ENCODE measurements at regions not wholly inside any gene's neighbourhood (a gene's known extent, or its start where the extent isn't known, plus 50 kb on each side); places are given as distances from the start of the nearest gene placed in this dataset.

DNA sequence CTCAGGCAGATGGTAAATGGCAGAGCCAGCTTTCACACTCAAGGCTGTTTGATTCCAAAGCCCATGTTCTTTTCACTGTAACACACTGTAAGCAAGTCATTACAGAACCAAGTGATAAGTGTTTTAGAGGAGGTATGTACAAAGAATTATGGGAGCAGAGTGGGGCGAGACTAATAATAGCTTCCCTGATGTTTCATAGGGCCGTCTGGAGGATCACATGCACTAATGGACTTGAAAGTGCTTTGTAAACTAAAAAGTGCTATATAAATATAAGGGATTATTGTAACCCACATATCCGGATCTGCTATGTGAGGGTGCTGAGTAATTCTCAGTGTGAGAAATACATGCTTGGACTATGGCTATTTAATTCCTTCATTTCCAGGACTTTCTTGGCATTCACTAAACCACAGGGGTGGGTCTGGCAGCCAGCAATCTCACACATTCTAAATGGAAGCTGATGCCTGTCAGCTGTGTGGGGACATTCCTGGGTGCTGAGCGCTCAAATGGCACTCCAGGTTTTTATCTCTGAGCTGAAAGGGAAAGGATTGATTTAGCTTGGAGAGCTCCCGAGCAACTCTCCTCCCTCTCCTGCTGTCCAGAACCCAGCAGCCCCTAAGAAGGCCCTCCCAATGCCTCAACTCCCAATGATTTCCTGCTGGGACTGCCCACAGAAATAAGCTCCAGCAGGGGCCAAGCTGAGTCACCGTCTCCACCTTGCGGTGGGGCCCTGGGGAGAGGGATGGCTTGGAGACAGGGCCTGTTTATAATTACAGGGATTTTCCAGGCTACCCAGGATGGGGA, 222.8 kb downstream of the SOX11 start:
- DNase-seq (ENCODE audit: low read depth in 2 of 2) = no peak

DNA sequence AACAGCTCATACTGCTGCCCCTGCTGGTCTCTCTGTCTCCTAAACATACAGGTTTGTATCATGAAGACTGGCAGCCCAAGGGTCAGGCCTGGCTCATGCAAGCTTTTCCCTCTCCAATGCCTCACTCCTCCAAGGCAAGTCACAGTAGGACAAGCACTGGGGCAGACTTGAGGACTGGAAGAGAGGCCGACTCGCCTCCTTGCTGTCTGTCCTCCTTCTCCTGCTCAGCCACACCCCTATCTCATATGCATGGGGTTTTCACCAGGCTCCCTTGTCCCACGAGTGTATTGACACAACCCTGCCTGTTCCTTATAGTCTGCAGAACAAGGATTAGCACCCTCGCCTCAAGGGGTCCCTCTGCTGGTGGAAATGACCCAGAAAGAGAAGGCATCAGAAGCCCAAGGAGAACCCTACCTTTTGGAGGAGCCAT, 223.7 kb downstream of the SOX11 start:
- no peak for DNase-seq (ENCODE audit: low read depth in 2 of 2)

DNA sequence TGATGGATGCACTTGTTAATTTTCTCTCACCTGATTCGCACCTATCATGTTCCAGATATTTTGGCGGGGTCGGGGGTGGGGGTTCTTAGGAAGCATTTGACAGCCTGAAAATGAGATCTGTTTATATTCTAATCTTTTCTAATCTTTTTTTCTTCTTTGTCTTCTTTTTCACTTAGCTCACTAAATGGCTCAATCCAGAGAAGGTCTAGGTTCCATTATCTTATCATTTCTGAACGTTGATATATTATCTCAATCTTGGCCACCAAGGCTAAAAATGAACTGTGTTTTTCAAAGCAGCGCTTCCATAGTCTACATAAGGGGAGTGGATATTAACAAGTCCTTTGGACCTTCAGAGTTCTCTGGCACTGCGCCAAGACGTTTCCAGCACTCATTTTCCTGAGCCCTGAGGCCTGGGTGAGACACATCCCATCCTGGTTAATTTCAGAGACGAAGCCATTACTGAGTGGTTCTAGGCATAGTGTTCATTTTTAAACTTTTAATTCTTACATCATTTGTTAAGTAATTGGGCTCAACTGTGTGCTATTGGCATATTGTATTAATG, 229.0 kb downstream of the SOX11 start:
- no peak for DNase-seq (ENCODE audit: low read depth in 2 of 2)

DNA sequence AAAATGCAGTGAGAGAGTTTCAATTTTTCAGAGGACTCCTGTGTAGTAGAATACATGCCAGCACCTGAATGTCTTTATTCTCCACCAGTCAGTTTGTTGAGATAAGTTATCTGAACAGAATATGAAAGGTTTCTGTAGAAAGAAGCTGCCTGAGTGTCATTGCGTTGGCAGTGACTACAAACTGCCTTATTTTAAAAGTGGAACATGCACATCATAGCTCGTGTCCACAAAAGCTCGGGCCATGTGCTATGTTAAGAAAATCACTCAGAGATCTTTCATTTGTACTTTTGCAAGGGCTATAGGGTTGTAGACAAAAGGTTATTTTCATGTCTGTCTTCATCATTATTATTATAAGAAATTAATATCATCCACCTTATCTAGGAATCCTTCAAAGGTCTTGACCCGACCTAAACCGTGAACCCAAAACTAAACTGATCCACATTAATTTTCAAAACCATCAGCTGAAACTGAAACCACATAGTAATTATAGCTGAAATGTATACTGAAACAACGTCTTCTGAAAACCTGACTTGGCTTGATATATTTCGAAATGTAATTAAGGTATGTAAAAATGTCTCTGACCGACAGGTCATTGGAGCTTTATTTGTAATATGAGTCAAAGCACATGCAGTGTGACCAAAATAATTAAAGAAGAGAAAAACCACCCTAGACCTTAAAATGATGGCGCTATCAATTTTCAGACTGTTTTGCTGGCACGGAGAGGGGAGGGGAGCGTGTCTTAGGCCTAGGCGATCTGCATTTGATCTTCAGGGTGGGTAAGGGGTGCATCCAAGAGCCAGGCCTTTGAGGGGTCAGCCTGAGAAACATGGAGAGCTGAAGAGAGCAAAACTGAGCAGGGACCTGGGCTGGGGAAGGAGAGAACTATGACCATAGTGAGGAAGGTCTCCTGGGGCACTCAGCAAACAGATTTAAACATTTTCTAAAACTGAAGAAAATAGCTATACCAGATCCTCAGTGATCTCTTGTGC, 232.1 kb downstream of the SOX11 start:
- DNase-seq (ENCODE audit: low read depth in 2 of 2) = no peak

DNA sequence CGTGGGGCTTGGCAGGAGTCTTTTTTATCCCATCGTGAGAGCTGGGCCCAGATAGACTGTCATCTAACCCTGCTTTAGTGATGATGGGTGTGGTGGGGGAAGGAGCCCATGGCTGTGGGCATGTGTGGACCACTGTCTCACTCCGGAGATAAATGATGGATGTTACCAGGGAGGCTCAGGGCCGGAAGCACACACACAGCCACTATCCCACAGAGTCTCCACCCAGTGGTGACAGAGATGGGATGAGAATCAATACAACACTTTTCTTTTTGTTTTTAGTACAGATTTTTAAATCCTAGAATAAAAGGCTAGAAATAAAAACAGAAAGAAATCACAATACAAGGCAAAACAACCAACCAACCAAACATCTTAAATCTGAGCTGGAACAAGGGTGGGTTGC, 233.4 kb downstream of the SOX11 start:
- no peak for DNase-seq (ENCODE audit: low read depth in 2 of 2)

DNA sequence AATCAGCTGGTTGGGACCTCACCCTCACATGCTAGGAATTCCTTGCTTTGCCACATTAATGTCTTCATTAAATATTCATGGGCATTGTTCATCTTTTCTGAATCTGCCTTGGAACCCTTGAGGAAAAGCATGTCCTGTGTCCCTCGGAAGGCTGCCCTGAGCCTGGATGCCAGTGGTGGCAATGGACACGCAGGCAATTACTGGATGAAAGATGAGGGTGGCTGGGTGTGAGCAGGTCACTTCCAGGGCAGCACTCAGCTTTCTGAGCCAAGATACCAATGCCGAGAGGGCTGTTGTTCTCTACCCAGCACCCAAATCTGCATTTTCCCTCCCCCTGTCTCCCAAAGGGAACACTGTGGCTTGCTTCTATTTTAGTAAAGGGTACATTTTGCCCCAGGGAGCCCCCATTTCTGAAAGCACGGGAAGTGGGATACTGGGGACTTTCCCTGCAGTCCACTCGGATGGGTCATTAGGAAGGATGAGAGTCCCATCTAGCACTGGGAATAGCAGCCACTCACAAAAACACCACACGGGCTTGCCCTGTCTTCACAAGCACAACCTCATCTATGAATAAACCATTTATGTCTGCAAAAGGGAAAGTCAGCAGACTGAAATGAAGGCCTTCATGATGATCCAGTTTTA, 234.8 kb downstream of the SOX11 start:
- DNase-seq (ENCODE audit: low read depth in 2 of 2) = no peak

DNA sequence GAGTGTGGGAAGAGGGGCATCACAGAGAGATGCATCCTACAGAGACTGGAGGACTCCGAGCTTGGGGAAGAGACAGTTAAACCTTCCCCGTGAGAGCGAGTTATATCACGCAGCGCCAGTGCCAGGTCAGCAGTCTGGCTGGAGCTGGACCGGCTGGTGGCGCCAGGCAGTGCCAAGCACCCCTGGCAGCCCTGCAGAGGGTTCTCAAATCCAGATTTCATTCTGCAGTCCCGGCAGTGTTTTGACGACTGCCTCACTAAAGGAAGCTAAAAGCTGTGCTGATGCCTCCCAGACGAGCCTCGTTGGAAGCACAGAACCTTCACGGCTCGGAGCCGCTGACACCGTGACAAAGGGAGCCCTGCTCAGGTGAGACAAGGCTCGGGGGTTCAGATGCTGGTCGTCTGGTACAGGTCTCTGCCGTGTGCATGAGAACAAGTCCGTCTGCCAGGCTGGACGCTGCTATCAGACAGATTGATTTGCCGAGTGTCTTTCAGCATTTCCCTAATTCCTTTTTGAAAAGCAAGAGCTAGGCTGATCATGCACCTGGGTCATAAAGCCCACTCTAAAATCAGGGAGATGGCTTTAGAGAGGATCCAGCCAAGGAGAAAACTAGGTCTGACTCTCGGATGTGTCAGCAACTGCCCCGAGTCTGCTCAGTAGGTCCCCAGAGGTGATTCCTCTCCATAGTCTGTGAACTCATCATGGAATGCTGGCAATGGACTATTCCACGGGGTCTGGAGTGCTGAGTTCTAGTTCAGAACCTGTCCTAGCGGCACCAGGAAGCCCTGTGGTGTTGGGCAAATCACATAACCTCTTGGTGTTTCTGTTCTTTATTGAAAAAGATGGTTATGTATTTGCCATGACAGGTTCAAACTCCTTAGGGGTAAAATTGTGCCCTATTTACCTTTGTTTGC, 240.6 kb downstream of the SOX11 start:
- DNase-seq (ENCODE audit: low read depth in 2 of 2) = no peak

DNA sequence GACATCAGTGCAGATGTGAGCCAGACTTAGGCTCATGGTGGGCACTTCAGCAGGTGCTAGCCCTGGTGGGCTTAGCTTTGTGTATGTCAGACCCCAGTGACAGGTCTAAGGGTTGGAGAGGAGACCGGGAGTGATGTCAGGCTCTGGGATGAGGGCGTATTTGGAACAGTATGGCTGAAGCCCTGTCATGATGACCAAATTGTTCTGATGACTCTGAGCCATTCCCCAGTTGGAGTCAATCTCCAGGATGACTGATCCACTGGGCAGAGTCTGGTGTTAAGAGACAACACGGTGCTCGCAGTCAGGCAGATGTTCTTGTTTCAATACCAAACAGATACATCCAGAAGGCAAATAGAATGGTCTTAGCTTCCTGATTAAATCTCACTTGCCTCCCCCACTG, 241.5 kb downstream of the SOX11 start:
- DNase-seq (ENCODE audit: low read depth in 2 of 2) = no peak

DNA sequence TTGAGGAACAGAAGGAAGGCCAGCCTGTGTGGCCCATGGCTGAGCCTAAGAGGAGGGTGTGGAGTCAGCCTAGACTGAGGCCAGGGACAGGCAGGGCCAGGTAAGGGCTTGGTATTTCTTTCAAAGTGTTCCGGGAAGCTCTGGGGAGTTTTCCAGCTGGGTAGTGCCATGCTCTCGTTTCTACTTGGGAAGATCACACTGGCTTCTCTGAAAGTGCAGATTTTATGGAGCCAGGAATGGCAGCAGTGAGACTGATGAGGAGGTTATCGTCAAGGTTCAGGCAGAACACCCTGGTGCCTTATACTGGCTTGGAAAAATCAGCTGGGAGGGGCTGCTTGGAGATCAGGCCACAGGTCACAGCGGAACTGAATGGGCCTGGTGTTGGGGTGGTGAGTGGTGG, 245.1 kb downstream of the SOX11 start:
- DNase-seq (ENCODE audit: low read depth in 2 of 2) = no peak

DNA sequence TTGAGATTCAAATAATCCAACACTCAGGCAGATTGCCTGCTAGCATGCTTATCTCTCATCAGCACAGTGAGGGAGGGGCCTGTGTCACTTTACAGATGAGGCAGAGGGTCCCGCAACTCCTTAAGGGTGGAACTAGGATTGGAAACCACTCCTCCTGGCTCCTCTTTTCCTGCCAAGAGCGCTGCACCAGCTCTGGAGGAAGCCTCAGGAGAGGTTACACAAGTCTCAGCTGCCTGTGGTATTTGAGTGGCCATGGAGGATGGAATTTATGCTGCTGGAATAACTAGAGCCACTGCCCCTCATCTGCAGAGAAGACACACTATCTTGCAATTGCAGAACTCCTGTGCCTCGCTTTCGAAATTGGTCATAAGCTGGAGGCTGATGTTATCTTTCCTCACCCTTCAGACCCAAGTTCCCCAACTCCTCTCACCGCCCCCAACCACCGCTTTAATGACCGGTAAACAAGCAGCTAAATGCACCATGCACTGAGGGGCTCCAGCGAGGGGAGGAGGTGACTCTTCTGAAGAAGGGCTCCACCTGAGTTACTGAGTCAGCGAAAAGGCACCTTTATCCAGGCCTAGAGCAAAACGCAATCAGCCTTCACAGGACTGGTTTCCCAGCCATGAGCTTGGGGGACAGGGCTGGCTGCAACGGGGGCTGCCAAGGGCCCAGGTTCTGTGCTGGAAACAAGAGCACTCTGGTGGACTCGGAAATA, 245.8 kb downstream of the SOX11 start:
- DNase-seq (ENCODE audit: low read depth in 2 of 2) = no peak

DNA sequence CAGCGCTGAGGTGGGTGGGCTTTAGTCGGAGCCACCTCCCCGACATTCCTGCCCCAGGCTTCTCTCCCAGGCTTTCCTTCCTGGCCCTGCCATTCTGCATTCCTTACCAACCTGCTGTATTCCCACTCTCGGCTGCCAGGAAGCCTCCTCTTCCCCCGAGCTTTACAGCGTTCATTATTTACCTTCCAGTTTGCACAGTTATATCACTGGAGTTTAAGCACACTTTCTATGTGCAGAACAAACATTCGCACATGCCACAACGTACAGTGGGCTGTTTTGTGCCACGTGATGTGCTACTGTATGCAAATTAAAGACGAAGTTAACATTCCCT, 246.3 kb downstream of the SOX11 start:
- DNase-seq (ENCODE audit: low read depth in 2 of 2) = no peak

DNA sequence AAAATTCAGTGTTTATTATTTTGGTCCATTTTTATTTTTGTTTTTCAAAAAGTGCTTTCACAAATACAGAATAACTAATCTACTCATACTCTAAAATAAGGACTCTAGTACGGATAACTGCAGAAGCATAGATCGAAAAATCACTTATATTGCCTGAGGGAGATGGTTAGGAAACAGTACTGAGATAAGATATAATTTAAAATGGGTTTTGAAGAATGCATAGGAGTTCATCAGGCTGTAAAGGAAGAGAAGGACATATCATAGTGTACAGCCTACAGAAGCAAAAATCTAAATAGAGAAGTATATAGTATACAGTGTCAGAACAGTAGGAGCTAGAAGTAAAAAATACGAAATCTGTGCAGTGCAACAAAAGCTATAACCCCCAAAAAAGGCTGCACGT, 247.4 kb downstream of the SOX11 start:
- DNase-seq (ENCODE audit: low read depth in 2 of 2) = no peak

DNA sequence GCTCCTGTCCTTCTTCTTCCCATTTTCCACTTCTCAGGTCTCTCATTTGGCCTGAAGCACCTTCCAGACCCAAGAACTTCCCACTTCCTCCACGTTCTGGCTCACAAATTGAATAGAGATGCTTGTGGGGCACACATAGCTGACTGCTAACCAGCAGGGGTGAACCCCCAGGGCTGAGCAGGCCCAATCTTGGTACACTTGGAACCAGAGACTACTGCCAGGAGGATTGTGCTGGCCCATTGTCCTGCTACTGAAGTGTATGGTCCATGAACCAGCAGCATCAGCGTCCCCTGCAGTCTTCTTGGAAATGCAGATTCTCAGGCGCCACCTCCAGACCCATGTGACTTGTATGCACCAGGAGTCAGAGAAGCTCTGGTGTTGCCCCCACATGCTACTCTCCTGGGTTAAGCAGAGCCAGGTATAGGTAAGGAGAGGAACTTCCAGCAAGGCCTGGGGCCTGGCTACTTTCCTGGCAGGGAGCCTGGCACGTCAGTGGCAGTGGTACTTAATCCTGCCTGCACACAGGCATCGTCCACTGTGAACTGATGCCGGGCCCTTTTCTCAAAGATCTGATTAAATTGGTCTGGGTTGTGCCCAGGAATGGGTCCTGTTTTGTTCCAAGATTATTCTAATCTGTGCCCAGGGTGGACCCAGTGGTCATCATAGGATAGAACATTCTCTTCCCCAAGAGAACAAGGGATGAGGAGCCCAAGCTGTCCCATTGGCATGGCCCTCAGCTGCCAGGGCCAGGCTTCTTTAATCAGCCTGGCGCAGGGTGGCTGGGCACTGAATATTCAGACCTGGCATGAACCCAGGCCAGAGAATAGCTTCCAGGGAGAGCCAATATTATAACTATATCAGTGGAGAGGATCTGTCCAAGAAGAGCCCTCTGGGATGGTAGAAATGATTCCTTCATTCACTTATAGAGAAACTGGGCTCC, 248.7 kb downstream of the SOX11 start:
- DNase-seq (ENCODE audit: low read depth in 2 of 2) = no peak

DNA sequence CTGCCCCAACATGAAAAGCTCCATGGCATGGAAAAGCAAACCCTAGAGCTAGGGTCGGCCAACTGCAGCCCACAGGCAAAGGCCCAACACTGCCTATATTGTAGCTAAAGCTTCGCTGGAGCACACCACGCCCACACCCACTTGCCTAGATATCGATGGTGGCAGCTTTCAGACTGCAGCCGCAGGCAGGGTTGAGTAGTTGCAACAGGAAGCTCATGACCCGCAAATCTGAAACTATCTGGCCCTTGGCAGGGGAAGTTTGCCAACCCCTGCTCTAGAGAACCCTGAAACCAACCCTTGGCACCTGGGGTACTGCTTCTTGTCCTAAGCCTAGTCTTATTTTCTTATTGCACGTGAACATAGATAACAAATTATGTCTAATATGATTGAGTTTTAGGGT, 250.0 kb downstream of the SOX11 start:
- no peak for DNase-seq (ENCODE audit: low read depth in 2 of 2)

DNA sequence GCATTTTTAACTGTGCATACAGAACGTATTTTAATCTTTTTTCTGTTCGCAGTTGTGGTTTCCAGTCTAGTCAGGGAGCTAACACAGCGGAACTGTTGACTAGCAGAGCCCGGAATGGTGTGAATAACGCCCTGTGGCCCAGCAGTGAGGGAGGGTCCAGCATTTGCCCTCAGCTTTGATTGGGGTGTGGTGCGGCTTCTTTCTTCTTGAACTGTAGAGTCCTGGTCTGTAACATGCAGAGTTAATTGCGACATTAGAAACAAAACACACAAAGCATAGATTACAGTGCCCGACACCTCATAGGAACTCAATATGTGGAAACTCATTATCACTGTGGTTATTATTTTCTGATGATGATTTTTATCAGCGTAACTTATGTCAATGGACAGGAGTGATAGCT, 253.6 kb downstream of the SOX11 start:
- no peak for DNase-seq (ENCODE audit: low read depth in 2 of 2)

DNA sequence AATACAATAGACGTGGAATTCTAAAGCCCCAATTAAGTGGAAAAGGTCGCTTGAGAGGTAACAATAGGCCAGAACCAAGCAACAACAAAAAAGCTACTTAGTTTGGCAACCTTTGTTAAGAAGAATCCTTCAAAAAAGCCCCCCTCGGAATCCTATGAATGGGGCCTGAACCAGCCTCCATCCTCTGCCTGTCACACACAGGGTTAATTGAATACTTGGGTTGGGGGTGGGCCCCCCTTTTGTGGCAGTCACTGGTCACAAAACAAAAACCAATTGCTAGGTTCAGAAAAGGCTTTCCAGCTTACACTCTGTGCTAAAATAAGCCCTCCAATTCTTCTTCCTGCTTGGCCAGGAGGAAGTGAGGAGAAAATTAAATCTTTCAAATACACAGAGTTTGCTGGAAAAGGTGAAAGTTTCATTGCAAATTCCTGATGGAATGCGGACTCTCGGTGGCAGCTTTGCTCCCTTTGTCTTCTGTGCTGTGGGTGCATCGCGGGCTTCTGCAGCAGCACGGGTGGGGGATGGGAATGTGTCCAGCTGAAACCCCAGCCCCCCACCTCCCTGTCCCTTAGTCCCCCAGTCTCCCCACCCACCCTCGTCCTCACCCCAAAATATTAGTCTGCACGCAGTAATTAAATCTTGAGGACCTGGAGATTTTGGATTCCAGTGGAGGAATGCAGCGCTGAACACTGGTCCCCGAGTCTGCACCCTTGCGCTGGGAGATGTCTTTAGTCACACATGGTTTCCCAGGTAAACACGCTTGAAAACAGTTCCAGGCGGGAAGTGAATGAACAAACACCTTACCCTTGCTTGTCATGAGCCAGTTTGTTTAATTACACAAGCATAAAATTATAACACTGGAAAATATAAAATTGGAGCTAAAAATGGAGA, 254.3 kb downstream of the SOX11 start:
- no peak for DNase-seq (ENCODE audit: low read depth in 2 of 2)

DNA sequence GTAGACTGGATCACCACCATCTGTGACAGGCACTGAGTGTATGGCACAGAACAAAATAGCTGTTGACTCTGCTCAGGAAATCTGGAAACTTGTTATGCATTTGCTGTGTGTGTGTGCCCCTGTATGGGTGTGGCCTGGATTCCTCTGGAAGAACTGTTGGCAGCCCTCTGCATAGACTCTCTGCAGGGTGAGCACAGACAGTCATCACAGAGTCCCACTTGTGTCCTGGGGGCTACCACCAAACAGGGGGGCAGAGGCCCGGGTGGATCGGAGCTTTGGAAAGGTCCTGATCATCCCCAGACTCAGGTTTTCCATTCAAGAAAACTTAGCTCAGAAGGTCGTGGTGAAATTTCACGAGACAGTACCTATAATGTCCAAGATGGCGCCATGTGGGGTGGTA, 258.6 kb downstream of the SOX11 start:
- DNase-seq (ENCODE audit: low read depth in 2 of 2) = no peak

DNA sequence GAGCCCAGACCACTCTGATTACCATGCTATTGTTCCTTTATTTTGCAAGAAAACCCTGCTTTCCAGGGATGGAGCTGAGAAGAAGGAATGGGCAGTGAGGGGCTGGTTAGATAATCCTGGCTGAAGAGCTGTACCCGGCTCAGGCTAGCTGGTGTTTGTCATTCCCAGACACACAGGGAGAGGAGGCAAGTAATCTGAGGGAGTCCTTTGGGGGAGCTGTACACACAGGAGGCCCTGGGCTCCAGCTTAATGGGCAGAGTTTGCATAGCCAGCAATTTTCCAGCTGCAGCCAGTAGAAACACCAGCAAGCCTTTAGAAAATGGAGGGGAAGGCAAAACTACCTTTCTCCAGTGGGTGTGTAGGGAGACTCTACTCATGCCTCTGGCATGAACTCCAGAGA, 259.3 kb downstream of the SOX11 start:
- DNase-seq (ENCODE audit: low read depth in 2 of 2) = no peak

Data from dermis microvascular lymphatic vessel endothelial cell (primary cell).